GM21737 (cell line): ENCODE measurements at regions not wholly inside any gene's neighbourhood (a gene's known extent, or its start where the extent isn't known, plus 50 kb on each side); places are given as distances from the start of the nearest gene placed in this dataset.
"Not testable (repeated sequence)": the region's sequence is repeated elsewhere in the genome, so short reads cannot be mapped to it uniquely, and the experiment has no call there.

Experiments
- ATAC-seq: cut with Tn5 transposase; IDR thresholded peaks from one replicate; pipeline ENCODE4 v1.9.1; 2021; ENCODE audit warnings: mild to moderate bottlenecking, moderate library complexity; ENCODE audit not compliant: unreplicated experiment

DNA sequence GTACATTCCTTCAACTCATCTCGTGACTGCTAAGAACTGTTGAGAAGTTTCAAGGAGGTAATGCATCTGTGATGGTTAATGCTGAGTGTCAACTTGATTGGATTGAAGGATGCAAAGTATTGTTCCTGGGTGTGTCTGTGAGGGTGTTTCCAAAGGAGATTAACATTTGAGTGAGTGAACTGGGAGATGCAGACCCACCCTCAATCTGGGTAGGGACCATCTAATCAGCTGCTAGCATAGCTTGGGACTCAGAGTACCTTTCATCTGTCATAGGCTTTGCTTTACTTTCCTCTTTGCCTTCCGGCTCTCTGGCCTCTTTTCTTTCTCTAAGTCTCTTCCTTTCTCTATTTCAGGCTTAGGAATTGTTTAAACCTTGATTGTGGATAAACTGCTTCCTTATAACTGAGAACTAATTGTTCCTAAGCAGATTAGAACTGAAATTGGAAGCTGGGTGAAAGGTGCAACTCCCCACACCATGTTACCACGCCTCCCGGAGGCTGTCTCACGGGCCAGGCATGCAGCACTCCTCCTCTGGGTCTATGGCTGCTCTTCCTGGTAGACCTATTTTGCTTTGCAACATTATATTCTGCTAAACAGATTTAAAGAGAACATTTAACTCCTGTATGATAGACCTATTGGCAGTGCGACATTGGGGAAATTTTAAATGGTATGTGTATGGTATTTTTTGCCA is 298.2 kb downstream of the CCSER2 start:
- ATAC-seq, result no peak

DNA sequence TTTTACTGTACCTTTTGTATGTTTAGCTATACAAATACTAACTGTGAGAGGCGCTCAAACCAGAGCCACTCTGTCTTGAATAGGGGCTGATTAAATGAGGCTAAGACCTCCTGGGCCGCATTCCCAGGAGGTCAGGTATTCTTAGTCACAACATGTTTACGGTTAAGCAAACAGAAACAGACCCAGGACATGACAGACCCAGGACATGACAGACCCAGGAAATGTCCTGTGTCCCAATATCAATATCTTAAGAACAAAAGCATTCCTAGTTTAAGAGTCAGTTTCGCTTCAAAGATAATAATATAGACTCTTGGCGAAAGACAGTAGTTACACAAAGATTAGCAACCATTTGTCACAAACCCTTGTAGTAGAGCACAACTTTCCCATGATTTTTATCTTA is 304.5 kb downstream of the CCSER2 start:
- no peak for ATAC-seq

DNA sequence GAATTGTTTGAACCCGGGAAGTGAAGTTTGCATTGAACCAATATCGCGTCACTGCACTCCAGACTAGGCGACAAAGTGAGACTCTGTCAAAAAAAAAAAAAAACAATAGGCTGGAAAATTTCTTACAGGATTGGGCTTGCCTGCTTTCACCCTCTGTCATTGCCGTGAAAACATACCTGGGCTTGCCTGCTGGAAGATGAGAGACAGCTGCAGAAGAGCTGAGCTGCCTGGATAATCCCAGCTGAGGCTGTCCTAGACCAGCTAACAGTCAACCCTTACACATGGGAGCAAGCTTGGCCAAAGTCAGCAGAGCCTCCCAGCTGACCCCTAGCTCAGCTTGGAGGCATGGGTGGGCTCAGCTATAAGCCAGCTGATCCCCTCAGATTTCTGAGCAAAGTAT is 306.2 kb downstream of the CCSER2 start:
- ATAC-seq, result no peak

DNA sequence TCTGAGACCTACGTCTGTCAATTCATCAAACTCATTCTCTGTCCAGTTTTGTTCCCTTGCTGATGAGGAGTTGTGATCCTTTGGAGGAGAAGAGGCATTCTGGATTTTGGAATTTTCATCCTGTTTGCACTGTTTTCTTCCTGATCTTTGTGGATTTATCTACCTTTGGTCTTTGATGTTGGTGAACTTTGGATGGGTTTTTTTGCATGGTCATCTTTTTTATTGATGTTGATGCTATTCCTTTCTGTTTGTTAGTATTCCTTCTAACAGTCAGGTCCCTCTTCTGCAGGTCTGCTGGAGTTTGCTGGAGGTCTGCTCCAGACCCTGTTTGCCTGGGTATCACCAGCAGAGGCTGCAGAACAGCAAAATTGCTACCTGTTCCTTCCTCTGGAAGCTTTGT is 322.2 kb downstream of the CCSER2 start:
- not testable (repeated sequence) for ATAC-seq

DNA sequence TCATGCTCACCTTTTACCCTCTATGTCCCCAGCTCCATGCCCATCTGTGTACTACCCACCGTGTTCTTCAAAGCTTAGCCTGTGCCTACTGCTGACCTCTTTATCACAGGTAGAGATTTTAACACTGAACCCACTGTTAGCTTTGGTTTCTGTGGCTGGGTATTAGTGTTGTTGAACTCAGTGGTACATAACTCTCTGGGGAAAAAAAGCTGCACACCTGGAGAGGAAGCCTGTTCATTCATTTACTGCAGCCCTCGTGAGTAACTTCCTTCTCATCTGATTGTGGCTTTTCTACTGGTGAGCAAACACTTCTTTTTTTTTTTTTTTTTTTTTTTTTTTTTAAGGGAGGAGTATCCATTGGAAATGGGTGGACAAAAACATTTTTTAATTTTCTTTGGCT is 326.3 kb downstream of the CCSER2 start:
- peak; percentile 95 for ATAC-seq

DNA sequence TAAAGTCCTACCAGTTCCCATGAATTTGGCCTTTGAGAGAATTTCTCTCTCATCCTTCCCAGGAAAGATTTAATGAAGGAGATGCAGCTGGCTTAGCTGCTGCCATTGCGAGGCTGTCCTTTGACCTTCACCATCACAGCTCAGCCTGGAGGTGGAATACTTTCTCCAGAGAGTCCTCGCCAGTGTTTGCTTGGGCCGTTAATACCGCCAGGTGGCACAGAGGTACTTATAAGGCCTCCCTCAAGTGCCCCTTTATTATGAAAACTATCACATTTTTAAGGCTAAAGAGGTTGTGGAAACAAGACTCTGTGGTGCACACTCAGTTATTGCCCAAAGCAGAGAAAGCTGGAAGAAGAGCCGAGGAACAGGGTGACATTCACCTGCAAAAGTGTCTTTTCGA is 330.6 kb downstream of the CCSER2 start:
- ATAC-seq, result no peak

DNA sequence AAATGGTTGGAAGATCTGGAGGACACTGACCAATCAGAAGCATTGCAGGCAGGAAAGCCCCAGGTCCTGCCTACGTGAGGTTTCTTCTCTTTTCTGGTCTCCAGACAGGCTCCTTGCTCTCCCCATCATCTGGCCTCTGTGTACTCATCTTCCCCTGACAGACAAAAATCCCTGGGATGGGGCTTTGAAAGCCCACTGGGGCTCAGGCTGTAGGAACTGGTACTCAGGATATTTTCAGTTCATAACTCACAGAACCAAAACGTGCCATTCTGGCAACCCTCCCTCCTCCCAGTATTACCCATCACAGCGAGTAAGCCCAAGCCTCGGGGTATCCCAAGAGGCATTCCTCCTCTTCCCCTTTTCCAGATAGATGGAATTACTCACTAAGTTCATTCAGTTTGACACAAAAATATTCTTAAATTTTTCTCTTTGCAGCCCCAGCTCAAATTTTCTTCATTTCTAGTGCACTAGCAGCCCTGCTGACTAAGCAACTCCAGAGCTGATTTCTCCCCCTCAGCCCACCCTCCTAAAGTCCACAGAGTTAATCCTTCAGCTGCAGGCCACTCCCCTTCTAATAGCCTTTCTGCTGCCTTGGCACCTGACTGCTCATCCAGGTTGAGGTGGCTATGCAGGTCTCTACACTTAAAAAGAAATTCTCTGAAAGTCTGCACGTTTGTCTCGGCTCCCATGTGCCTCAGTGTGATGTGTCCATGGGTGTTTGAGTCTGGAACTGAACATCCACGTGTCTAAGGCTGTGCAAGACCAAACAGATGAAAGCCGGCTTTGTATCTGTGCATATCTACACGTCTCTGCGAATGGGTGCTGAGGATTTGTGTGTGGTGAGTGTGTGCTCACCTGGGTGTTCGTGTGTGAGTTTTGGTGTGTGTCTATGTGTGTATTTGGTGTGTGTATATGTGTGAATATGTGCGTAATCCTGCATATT is 331.4 kb downstream of the CCSER2 start:
- no peak for ATAC-seq

DNA sequence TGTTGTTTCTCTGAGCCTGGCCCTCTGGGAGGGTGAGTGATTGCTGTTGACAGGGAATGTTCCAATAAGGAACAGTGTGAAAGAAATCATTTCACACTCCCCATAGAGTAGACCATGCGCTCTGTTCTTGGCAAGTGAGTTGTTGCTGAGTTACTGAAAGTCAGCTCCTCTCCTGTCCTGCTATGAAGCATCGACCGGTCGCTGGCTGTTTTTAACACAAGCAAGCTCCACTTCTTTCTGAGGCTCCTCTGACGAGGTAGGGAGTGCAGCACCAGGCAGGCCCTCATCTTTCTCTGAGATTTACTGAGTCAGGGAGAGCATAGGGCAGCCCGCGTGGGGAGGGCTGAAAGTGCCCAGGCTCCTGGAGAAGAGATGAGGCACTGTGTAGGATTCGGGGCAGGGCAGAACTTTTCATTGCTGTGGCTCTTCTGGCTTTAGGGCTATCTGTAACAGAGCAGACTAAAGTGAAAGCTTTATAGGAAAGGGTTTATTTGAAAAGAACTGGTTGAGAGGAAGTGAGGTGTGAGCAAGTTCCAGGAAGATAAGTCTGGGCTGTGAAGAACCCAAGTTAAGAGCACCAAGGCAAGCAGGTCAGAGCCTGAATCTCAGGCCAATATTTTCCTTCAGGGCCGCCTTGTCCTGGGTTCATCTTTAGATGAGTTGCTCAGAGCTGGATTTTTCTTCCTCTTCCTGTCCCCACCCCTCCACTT is 332.2 kb downstream of the CCSER2 start:
- ATAC-seq, result no peak

DNA sequence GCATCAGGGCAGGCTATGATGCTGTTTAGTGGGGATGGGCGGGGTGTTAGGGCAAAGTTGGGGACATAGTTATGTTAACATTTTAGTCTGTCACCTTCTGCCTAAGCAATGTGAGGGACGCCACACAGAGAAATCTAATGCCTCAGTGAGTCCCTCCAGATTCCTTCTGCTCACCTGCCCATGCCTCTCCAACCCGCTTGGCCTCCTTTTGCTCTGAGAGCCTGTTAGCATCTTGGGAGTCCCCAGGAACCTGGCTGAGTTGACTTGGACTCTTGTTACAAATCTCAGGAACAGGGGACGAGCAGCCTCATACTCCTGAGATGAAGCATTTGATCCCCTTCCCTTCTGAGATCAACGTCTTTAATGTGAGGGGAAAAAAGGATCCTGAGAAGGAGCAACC is 336.8 kb downstream of the CCSER2 start:
- ATAC-seq, result no peak

DNA sequence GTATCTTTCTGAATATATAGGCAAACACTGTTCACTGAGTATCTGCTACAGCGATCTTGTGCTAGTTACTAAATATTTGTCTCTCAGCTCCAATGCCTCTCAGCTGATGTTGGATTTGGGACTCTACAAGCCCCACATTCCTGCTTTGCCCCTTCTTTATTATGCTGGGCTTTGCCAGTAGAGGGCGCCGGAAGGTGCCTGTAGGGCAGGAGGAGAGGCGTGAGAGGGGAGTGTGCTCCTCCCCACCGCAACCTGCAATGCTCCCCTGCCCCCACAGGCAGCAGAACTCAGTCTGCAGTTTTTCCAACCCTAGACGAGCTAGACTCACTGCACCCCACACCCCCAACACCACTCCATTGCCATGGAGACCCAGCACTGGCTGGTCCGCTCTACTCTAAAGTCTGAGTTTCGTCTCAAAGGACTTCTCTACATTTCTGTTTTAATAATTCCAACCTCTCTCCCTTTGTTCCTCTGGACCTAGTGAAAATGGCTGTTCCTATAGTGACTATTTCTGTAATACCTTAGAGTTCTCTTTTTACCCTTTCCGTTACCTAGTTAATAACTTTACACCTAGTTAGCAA is 337.6 kb downstream of the CCSER2 start:
- ATAC-seq, result no peak

DNA sequence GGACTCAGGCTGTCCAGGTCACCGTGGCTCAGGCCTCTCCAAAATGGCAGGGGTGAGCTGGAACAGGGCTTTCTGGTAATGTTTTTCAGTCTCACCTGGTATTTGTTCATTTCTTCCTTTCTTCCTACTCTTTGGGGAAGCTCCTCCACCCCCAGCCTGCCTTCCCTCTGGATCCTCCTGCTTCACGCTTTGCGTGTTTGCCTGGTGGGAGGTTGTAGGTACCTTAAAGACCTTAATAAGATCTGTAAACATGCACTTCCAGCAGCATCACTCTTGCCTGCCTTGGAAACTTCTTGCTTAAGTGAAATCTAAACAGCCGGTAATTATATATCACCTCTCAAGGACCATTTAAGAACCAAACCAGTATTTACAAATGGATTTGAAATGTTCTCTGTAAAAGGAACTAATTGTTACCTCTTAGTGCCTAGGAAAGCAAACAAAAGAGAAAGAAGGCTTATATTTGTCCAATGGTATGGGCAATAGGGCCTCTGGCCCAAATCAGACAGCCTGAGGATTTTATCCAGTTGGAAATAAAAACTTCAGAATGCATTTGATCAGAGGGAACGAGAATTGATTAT is 339.9 kb downstream of the CCSER2 start:
- no peak for ATAC-seq

DNA sequence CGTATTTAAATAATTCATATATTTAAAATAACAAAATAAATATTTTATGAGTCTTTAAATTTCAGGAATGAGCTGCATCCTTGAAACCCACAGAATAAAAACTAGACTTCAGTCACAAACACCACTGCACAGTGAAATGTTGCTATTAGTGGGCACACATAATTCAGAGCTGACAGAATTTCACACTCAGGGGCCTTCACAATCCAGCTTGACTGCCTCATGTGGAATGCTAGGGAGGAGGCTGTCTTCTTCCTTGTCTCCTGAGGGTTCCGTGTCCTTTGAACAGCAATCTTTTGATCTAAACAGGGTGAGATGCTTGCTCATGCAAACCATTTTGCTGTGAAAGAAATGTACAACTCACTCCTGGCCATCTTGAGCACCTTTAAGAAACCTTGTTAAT is 346.7 kb downstream of the CCSER2 start:
- ATAC-seq, result no peak

DNA sequence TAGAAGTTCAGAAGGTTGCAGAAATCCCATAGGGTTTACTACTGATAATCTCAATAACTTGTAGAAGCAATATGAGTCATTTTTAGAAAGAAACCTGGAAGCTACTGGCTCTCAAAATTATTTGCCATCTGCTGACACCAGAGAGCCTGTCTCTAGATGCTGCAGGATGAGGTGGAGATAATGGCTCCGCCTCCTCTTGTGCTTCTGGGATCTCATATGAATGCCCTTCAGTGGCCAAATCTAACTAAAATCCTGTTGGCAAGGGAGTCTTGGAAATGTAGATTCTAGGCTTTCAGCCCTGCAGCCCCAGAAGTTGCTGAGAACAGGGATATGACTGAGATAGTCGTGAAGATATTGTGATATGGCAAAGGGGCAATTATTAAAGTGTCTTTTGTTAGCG is 348.1 kb downstream of the CCSER2 start:
- no peak for ATAC-seq

DNA sequence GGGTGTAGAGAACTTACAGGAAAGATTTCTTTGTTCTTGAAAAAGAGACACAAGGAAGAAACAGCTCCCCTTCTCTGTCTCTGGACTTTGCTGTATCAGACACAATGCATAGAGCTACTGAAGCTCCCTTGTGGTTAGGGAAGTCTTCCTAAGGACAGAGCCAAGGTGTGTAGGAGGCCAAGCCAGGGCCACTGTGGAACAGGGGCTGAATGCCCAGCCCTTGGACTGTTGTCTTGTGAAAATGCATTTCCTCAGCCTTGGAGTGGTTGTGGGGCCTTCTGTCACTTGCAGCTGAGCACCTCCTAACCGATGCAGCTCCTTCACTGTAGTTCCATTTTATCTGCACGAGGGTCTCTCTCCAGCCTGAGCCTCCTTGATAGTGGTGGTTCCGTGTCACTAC is 353.4 kb downstream of the CCSER2 start:
- no peak for ATAC-seq

DNA sequence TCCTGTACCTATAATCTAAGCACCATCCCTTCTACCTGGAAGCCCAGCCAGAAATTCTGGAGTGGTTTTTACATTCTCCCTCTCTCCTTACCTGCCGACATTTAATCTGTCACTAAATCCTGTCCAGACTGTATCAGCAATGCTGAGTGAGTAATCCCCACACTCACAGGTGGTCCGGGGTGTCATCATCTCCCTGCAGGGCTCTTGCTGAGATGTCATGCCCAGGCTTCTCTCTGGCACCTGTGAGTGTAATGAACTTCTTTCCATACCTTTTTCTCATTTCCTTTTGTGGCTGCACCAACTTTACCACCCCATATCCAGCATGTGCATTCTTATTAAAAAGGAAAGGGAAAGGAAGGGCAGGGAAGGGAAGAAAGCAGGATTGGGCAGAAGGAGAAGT is 355.2 kb downstream of the CCSER2 start:
- no peak for ATAC-seq

DNA sequence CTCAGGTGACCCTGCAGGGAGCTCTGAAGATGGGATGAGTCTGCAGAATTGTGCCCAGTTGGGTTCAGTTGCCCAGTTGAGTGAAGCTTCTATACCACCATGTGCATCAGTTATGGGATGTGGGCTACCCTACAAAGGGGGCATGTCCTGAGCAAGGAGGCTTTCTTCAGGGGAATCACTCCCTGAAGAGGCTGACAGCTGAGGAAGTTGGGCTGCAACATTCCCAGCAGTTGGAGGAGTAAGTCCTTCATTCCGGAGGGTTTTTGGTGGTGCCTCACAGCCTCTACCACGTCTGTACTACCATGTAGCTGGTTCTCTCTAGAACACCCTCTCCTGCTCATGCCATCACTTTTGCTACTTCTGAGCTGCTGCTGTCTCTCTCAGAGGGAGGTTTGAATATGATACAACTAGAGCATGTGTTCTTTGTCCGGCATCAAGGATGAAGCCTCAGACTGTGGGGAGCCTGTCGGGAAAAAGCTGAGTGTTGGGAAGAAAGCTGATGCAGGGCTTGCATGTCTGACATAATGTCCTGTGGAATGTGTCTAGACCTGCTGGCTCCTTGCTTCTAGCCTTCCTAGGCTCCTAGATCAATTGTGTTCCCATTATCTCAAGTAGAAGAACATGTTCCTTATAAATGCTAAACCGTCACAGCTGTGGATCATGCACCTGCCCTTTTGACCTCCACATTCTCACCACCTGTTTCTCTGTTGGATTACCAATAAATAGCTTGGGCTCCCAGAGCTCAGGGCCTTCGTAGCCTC is 355.8 kb downstream of the CCSER2 start:
- ATAC-seq, result no peak

DNA sequence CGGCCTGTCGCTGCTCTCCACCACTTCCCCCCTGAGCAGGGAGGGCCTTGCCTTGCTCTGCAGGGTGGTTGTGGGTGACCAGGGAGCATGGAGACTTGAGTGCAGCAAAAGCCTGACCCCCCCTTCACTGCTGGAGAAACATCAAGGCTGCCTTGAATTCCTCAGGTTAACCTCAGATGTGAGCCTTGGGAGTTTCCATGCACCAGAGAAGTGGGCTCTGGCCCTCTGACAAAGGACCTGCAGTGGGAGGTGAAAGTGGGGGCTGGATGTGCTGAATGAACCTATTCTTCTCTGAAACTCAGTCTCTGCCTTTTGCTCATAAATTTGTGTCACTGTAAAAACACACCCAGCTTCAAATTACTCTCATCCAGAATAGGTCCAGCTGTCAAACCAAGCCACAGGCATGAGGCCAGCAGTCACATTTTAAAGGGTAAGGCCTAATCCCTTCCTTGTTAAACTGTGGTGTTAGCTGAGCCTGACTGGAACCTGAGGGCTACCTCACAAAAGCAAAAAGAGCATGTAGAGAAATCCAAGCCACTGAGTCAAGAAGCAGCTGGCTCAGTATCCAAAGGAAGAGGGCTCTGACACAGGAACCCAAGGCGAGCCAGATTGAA is 356.8 kb downstream of the CCSER2 start:
- ATAC-seq, result no peak

DNA sequence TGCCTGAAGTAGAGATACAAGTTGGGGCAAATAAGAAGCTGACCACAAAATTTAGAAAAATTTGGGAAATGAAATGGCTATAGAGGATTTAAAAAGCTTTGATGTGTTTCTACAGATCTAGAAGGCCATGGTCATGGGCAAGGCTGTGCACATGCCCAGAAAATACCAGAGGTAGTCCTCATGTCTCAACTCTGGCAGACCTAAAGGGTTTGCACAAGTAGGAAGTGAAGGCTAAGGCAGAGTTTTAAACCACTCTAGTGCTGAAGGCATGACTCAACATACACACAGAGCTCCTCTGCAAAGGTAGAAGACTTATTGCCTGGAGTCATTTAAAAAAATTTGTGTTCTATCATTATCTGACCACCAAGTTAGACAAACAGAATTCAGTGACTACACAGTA is 364.6 kb downstream of the CCSER2 start:
- no peak for ATAC-seq

DNA sequence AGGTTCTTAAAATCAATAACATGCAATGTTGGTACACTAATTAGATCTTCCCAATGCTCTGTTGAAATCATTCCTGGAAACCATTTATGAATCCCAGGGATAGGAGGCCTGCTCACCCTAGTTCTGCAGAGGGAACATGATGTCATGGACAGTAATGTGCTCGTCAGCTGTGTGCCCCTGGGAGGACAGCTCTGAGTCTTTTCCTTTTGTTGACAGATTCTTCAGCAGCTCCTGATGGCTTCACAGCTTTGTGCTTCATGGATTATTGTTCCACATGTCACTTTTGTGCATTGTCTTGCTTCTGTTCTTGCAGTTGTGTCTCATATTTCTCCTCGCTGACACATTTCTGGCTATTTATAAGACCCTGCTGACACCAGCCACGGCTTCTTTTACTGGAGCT is 367.5 kb downstream of the CCSER2 start:
- ATAC-seq, result no peak

DNA sequence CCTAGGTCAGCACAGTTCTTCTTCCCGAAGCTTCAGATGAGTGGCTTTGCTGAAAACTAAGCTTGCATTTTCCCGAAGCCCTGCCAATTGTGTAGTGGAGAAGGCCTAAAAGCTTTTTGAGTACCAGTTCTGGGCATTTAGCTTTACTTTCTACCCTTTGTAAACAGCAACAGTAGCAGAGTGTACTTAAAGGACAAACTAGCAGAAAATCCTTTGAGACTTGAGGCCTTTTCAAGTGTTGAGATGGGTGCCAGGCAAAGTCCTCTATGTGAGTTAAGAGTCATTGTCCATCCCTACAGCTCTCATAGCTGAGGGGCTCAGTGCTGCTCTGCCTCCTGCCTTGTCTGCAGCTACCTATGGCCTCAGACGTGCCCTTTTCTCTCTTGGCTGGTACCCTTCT is 368.2 kb downstream of the CCSER2 start:
- ATAC-seq, result no peak
